ENCODE measurements at regions not wholly inside any gene's neighbourhood (a gene's known extent, or its start where the extent isn't known, plus 50 kb on each side); places are given as distances from the start of the nearest gene placed in this dataset.

DNA sequence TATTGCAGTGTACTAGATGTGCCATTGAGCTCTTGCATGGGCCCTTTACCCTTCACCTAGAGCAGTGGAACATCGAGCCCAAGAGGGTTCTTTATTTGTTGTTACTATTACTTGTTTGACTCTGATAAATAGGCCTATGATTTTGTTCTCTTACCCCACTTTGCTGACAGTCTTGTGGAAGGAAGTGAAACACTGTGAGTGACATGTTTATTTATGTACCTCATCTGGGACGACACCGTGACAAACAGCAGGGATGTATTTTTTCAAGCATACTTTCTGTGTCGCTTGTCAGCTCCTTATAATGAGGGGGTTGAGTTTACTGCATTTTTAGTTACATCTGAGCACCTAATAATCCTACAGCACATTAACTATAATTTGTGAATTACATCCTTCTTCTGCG, 1010.3 kb upstream of the TENM4 start:
- TF ChIP-seq, protein P1, sequence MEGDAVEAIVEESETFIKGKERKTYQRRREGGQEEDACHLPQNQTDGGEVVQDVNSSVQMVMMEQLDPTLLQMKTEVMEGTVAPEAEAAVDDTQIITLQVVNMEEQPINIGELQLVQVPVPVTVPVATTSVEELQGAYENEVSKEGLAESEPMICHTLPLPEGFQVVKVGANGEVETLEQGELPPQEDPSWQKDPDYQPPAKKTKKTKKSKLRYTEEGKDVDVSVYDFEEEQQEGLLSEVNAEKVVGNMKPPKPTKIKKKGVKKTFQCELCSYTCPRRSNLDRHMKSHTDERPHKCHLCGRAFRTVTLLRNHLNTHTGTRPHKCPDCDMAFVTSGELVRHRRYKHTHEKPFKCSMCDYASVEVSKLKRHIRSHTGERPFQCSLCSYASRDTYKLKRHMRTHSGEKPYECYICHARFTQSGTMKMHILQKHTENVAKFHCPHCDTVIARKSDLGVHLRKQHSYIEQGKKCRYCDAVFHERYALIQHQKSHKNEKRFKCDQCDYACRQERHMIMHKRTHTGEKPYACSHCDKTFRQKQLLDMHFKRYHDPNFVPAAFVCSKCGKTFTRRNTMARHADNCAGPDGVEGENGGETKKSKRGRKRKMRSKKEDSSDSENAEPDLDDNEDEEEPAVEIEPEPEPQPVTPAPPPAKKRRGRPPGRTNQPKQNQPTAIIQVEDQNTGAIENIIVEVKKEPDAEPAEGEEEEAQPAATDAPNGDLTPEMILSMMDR (IDR thresholded peaks at IDR 0.05; ENCODE audit: insufficient read depth, low read depth, low read length), result no peak
- DNase-seq (ENCODE audit: low read depth), result no peak
- no peaks in the 10 kb centered on the region for H3K36me3 ChIP-seq (ENCODE audit: control insufficient read depth, insufficient read depth, low read length)
- no peaks in the 10 kb centered on the region for H3K27me3 ChIP-seq (ENCODE audit: control insufficient read depth, insufficient read depth, low read length)
- no peak overlapping the region for H3K4me3 ChIP-seq (ENCODE audit: low read depth, low read length)
- ChIA-PET CTCF (interaction anchor here (1.1 kb wide), 1 partner anchor 19 kb away, joined by 3 read pairs; no protein-coding TSS in a partner anchor), POLR2A (no interaction called here)

DNA sequence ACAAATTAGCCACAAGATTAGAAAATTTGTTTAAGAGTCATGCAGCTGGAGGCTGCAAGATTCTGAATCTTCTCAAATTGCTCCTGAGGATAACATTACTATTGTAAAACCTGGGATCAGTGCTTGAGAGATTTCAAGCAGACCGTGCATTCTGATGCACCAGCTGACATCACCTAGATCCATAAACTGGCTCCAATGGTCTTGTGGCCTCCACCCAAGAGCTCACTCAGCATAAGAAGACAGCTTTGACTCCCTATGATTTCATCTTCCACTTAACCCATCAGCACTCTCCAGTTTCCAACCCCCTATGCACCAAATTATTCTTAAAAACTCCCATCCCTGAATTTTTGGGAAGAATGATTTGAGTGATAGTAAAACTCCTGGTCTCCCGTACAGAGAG, 1007.9 kb upstream of the TENM4 start:
- TF ChIP-seq, protein P1 (IDR thresholded peaks at IDR 0.05; ENCODE audit: insufficient read depth, low read depth, low read length), result no peak
- H3K36me3 ChIP-seq (ENCODE audit: control insufficient read depth, insufficient read depth, low read length), result no peaks in the 10 kb centered on the region
- no peak overlapping the region for H3K4me3 ChIP-seq (ENCODE audit: low read depth, low read length)
- H3K27me3 ChIP-seq (ENCODE audit: control insufficient read depth, insufficient read depth, low read length), result no peaks in the 10 kb centered on the region
- ChIA-PET POLR2A (no interaction called here), CTCF (no interaction called here)
- no peak for DNase-seq (ENCODE audit: low read depth)

DNA sequence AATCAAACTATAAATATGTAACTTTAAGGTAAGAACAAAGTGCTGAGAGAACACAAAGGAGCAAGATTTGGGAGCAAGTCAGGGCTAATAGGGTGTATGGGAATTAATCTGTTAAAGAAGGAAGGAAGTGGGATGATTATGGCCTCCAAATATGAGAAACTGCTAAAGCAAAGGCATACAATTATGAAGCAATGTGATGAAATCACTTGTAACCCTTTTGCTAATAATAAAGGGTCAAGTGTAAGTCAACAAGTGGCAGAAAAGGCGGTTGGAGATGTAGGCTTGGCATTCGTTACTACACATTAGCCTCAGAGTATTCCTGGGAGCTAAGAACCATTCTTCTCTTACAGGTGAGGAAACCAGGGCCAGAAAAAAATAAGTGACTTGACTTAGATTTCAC, 1002.3 kb upstream of the TENM4 start:
- CTCF ChIA-PET, result no interaction called here
- Histone ChIP-seq H3K4me3 (ENCODE audit: low read depth, low read length) (no peak overlapping the region), H3K36me3 (ENCODE audit: control insufficient read depth, insufficient read depth, low read length) (no peaks in the 10 kb centered on the region), H3K27me3 (ENCODE audit: control insufficient read depth, insufficient read depth, low read length) (no peaks in the 10 kb centered on the region)
- POLR2A ChIA-PET, result no interaction called here
- TF ChIP-seq, protein P1 (IDR thresholded peaks at IDR 0.05; ENCODE audit: insufficient read depth, low read depth, low read length), result no peak
- no peak for DNase-seq (ENCODE audit: low read depth)

DNA sequence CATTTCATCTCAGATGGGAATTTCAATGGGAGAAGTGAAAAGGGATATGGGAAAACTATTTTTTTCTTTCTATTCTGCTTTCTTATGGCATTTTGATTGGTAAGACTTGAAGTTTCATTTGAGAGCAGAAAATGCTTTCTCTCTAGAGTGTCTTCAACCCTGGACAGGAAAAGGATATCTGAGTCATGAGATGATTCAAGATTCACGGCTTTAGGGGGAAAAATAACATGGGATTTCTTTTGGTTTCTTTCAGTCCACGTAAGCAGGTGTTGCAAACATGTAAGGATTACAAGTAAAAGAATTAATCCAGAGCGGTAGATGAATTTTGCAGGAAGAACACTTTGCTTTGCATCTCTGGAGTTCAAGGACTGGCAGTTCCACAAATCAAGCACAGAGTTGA, 1001.0 kb upstream of the TENM4 start:
- no peak overlapping the region for H3K4me3 ChIP-seq (ENCODE audit: low read depth, low read length)
- TF ChIP-seq, protein P1 (IDR thresholded peaks at IDR 0.05; ENCODE audit: insufficient read depth, low read depth, low read length), result no peak
- no peak for DNase-seq (ENCODE audit: low read depth)
- no peaks in the 10 kb centered on the region for H3K27me3 ChIP-seq (ENCODE audit: control insufficient read depth, insufficient read depth, low read length)
- H3K36me3 ChIP-seq (ENCODE audit: control insufficient read depth, insufficient read depth, low read length), result no peaks in the 10 kb centered on the region
- POLR2A ChIA-PET, result no interaction called here
- CTCF ChIA-PET, result interaction anchor here (1.4 kb wide), 1 partner anchor 12 kb away, joined by 4 read pairs; no protein-coding TSS in a partner anchor

DNA sequence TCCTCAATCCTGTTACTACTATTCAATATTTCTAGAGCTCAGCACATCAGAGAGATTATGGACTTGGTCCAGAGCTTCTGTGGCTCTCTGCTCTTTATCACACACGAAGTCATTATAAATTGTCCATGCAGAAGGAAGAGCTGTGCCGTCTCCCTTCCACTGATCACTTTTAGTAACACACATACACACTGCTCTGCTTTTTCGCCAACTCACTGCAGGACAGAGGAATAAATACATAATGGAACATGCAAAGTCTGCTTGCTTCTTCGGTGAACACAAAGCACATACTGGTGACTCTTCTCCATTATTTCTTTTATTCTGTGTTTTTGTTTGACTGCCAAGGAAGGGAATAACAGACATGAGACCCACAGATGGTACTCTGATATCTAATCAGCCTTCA, 1000.0 kb upstream of the TENM4 start:
- TF ChIP-seq, protein P1 (IDR thresholded peaks at IDR 0.05; ENCODE audit: insufficient read depth, low read depth, low read length), result no peak
- Histone ChIP-seq H3K27me3 (ENCODE audit: control insufficient read depth, insufficient read depth, low read length) (no peaks in the 10 kb centered on the region), H3K36me3 (ENCODE audit: control insufficient read depth, insufficient read depth, low read length) (no peaks in the 10 kb centered on the region), H3K4me3 (ENCODE audit: low read depth, low read length) (no peak overlapping the region)
- ChIA-PET POLR2A (no interaction called here), CTCF (interaction anchor here (1.4 kb wide), 1 partner anchor 11 kb away, joined by 4 read pairs; no protein-coding TSS in a partner anchor)
- DNase-seq (ENCODE audit: low read depth), result no peak
